Body of pancreas (tissue), 4 donors: ENCODE measurements at regions not wholly inside any gene's neighbourhood (a gene's known extent, or its start where the extent isn't known, plus 50 kb on each side); places are given as distances from the start of the nearest gene placed in this dataset.

ENCODE experiments used
- ATAC-seq: fragments of 150-250 bp; one replicate; pipeline ENCODE4 v1.9.1; 2016
- DNase-seq, 4 donors: peaks; one replicate each; pipeline ENCODE4 v3.0.0-alpha.2; 2019
- H3K27ac ChIP-seq, 4 donors: fragments of 200-600 bp; sonication (generic); 1 replicate in 3 of 4; 2 replicates in 1 of 4; pipeline versions ENCODE4 v1.5.1 to v1.6.1; 2016 to 2019; ENCODE audit warnings: mild to moderate bottlenecking in 1 of 4, mixed read lengths in 1 of 4, moderate library complexity in 1 of 4
- H3K27me3 ChIP-seq, 2 donors: fragments of 200-600 bp; sonication (generic); one replicate each; pipeline ENCODE4 v1.6.0; 2016; ENCODE audit warnings: mild to moderate bottlenecking in 1 of 2
- H3K36me3 ChIP-seq, 2 donors: fragments of 200-600 bp; sonication (generic); replicated peaks in 1 of 2; 2 replicates each; pipeline ENCODE4 v1.5.1; 2016; ENCODE audit warnings: low read depth in 2 of 2; ENCODE audit not compliant: insufficient read depth in 1 of 2
- H3K4me1 ChIP-seq: fragments of 200-600 bp; sonication (generic); one replicate; pipeline ENCODE4 v1.6.0; 2016
- H3K4me3 ChIP-seq, 2 donors: fragments of 200-600 bp; sonication (generic); 1 replicate in 1 of 2; 2 replicates in 1 of 2; pipeline ENCODE4 v1.5.1; 2016 to 2019
- H3K9me3 ChIP-seq, 3 donors: fragments of 200-600 bp; sonication (generic); 1 replicate in 2 of 3; 2 replicates in 1 of 3; pipeline ENCODE4 v1.5.1; 2016
- CTCF ChIP-seq, 7 experiments: fragments of 450-650 bp in 4 of 7; fragments of 200-600 bp in 3 of 7; sonication (generic) in 3 of 7; IDR thresholded peaks; one replicate each; pipeline ENCODE4 v1.5.1; 2016 to 2019; ENCODE audit warnings: antibody characterized with exemption in 7 of 7
- POLR2A ChIP-seq, 3 donors: fragments of 450-650 bp; IDR thresholded peaks; one replicate each; pipeline ENCODE4 v1.6.1; 2016; ENCODE audit warnings: antibody characterized with exemption in 3 of 3, mild to moderate bottlenecking in 2 of 3
- WGBS, 2 donors: methylation state at CpG; one replicate each; pipeline ENCODE4 v1.1.5; 2017; 5-methylcytosine and 5-hydroxymethylcytosine counted together
- intact Hi-C: fragments of 100-400 bp; cut with DNase I; formaldehyde crosslinking; loops from one replicate; pipeline ENCODE4 v1.15.1; 2023

GRCh38 chr17:17406225-17406624, 70.6 kb upstream of the MED9 start:
- peaks cover 13% of the 10 kb centered on the region for H3K4me1 ChIP-seq
- no peaks in the 10 kb centered on the region for H3K9me3 ChIP-seq
- no peak for ATAC-seq
- TF ChIP-seq CTCF (IDR thresholded peaks at IDR 0.05) (no peak), POLR2A (IDR thresholded peaks at IDR 0.05) (no peak)
- intact Hi-C loops, result no loop called here
- peak in 1 of 4 donors; percentile 37 for DNase-seq
- no peak overlapping the region for H3K4me3 ChIP-seq
- no peaks in the 10 kb centered on the region for H3K27me3 ChIP-seq
- H3K27ac ChIP-seq, result no peak overlapping the region
- no peaks in the 10 kb centered on the region for H3K36me3 ChIP-seq
- 72 to 87% methylated on average over 7 of the region's 7 CpGs for WGBS, 2 donors

GRCh38 chr17:17408236-17408794, 68.5 kb upstream of the MED9 start:
- WGBS, 2 donors, result 6 to 14% methylated on average over 2 of the region's 2 CpGs
- intact Hi-C loops, result no loop called here
- ATAC-seq (peak; percentile 67), DNase-seq (peak in 1 of 4 donors; percentile 43)
- no peaks in the 10 kb centered on the region for H3K36me3 ChIP-seq
- H3K27me3 ChIP-seq, result no peaks in the 10 kb centered on the region
- H3K4me3 ChIP-seq, result no peak overlapping the region
- TF ChIP-seq CTCF (IDR thresholded peaks at IDR 0.05), result no peak
- TF ChIP-seq POLR2A (IDR thresholded peaks at IDR 0.05), result no peak
- H3K9me3 ChIP-seq, result no peaks in the 10 kb centered on the region
- peak overlapping the region in 3 of 4 donors; percentile 38 to 68 (median 54) for H3K27ac ChIP-seq
- peaks cover 13% of the 10 kb centered on the region for H3K4me1 ChIP-seq

GRCh38 chr17:17410357-17410756, 66.4 kb upstream of the MED9 start:
- intact Hi-C loops, result no loop called here
- no peaks in the 10 kb centered on the region for H3K36me3 ChIP-seq
- WGBS, 2 donors, result 75 to 77% methylated on average over 6 of the region's 6 CpGs
- H3K4me1 ChIP-seq, result peaks cover 19% of the 10 kb centered on the region
- TF ChIP-seq POLR2A (IDR thresholded peaks at IDR 0.05) (no peak), CTCF (IDR thresholded peaks at IDR 0.05) (no peak)
- H3K4me3 ChIP-seq, result no peak overlapping the region
- H3K27me3 ChIP-seq, result no peaks in the 10 kb centered on the region
- H3K27ac ChIP-seq, result no peak overlapping the region
- ATAC-seq (no peak), DNase-seq (no peak)
- no peaks in the 10 kb centered on the region for H3K9me3 ChIP-seq

GRCh38 chr17:17411692-17412091, 65.1 kb upstream of the MED9 start:
- ATAC-seq (no peak), DNase-seq (no peak)
- no peaks in the 10 kb centered on the region for H3K27me3 ChIP-seq
- H3K36me3 ChIP-seq, result no peaks in the 10 kb centered on the region
- no peak overlapping the region for H3K4me3 ChIP-seq
- TF ChIP-seq POLR2A (IDR thresholded peaks at IDR 0.05) (no peak), CTCF (IDR thresholded peaks at IDR 0.05) (no peak)
- peaks cover 24% of the 10 kb centered on the region for H3K4me1 ChIP-seq
- H3K9me3 ChIP-seq, result no peaks in the 10 kb centered on the region
- H3K27ac ChIP-seq, result peak overlapping the region in 1 of 4 donors; percentile 28
- intact Hi-C loops, result no loop called here

GRCh38 chr17:17412326-17412725, 64.5 kb upstream of the MED9 start:
- H3K36me3 ChIP-seq, result no peaks in the 10 kb centered on the region
- TF ChIP-seq POLR2A (IDR thresholded peaks at IDR 0.05), result no peak
- TF ChIP-seq CTCF (IDR thresholded peaks at IDR 0.05), result no peak
- H3K4me3 ChIP-seq, result no peak overlapping the region
- DNase-seq, result no peak
- peak overlapping the region in 3 of 4 donors; percentile 28 to 68 (median 52) for H3K27ac ChIP-seq
- 54% methylated on average over 4 of the region's 4 CpGs for WGBS, 2 donors
- intact Hi-C loops, result no loop called here
- no peak for ATAC-seq
- no peaks in the 10 kb centered on the region for H3K27me3 ChIP-seq
- H3K4me1 ChIP-seq, result peaks cover 28% of the 10 kb centered on the region
- H3K9me3 ChIP-seq, result no peaks in the 10 kb centered on the region
